ENCODE measurements at regions not wholly inside any gene's neighbourhood (a gene's known extent, or its start where the extent isn't known, plus 50 kb on each side); places are given as distances from the start of the nearest gene placed in this dataset.

DNA sequence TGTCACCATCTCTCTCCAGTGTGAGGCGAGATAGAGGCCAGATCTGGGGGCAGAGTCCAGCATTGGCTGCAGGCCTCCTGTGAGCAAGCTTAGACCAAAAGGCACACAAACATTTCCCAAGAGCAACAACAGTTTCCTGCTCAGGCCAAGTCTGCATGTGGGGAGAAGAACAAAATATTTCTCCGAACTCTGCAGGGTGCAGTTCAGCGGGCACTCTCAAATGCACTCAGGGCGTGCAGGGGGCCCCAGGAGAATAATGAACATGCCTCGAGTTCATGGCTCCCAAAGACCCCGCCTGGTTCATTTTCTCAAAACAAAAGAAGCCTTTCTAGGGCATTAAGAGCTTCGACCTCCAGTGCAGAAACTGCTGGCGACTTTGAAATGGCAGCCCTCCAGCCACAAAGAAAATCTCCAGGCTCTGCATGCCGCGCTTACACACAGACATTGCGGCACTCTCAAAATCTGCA, 57.8 kb upstream of the HELT start:
- TF ChIP-seq, protein P1, sequence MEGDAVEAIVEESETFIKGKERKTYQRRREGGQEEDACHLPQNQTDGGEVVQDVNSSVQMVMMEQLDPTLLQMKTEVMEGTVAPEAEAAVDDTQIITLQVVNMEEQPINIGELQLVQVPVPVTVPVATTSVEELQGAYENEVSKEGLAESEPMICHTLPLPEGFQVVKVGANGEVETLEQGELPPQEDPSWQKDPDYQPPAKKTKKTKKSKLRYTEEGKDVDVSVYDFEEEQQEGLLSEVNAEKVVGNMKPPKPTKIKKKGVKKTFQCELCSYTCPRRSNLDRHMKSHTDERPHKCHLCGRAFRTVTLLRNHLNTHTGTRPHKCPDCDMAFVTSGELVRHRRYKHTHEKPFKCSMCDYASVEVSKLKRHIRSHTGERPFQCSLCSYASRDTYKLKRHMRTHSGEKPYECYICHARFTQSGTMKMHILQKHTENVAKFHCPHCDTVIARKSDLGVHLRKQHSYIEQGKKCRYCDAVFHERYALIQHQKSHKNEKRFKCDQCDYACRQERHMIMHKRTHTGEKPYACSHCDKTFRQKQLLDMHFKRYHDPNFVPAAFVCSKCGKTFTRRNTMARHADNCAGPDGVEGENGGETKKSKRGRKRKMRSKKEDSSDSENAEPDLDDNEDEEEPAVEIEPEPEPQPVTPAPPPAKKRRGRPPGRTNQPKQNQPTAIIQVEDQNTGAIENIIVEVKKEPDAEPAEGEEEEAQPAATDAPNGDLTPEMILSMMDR (IDR thresholded peaks at IDR 0.05), result no peak
- TF ChIP-seq POLR2A (IDR thresholded peaks at IDR 0.05), result no peak
